PC-3 (cell line): ENCODE measurements at regions not wholly inside any gene's neighbourhood (a gene's known extent, or its start where the extent isn't known, plus 50 kb on each side); places are given as distances from the start of the nearest gene placed in this dataset.
A peak's percentile ranks its signal among the peaks of the same experiment; 100 is the strongest.

Experiments used
- ATAC-seq: fragments of 200-7000 bp; cut with Tn5 transposase; 2 replicates; pipeline ENCODE4 v1.9.1; 2020; ENCODE audit warnings: mild to moderate bottlenecking, moderate library complexity
- BruUV-seq: library from RNA; stranded (reverse); fragments of 400-500 nt; replicated peaks from 2 replicates; lab custom pipeline; 2021; lab: Mats Ljungman, UMichigan
- CTCF ChIA-PET: fragments of 300-600 bp; sonication (Branson Sonifier 250); formaldehyde crosslinking; loops from one replicate; lab custom pipeline; 2022; ENCODE audit warnings: antibody characterized with exemption; lab: Charles Lee
- POLR2A ChIA-PET: fragments of 300-600 bp; sonication (Branson Sonifier 250); formaldehyde crosslinking; loops from one replicate; lab custom pipeline; 2022; ENCODE audit warnings: antibody characterized with exemption; ENCODE audit not compliant: unreplicated experiment; lab: Charles Lee
- DNase-seq: peaks from one replicate; pipeline ENCODE4 v3.0.0-alpha.2; 2015
- H2AFZ ChIP-seq: fragments of 300-600 bp; sonication (generic); 2 replicates; pipeline ENCODE4 v1.6.0; 2016; ENCODE audit warnings: antibody characterized with exemption, low read length
- H3F3A ChIP-seq: fragments of 300-600 bp; sonication (generic); one replicate; pipeline ENCODE4 v1.6.0; 2017; ENCODE audit warnings: antibody characterized with exemption, low read length, control low read depth, mild to moderate bottlenecking; ENCODE audit not compliant: unreplicated experiment
- H3K27ac ChIP-seq: fragments of 300-600 bp; sonication (generic); 2 replicates; pipeline ENCODE4 v1.5.1; 2016; ENCODE audit warnings: mild to moderate bottlenecking, low read length
- H3K27me3 ChIP-seq: fragments of 300-600 bp; sonication (generic); 2 replicates; pipeline ENCODE4 v1.6.1; 2016; ENCODE audit warnings: low read length, mixed read lengths
- H3K36me3 ChIP-seq: fragments of 300-600 bp; sonication (generic); 2 replicates; pipeline ENCODE4 v1.6.1; 2016; ENCODE audit warnings: low read depth, mixed run types, low read length, mixed read lengths
- H3K4me1 ChIP-seq: fragments of 300-600 bp; sonication (generic); 2 replicates; pipeline ENCODE4 v1.5.1; 2016; ENCODE audit warnings: low read length; ENCODE audit not compliant: insufficient read depth
- H3K4me2 ChIP-seq: fragments of 300-600 bp; sonication (generic); 2 replicates; pipeline ENCODE4 v1.6.0; 2016; ENCODE audit warnings: low read length
- H3K4me3 ChIP-seq: fragments of 300-600 bp; sonication (generic); 2 replicates; pipeline ENCODE4 v1.5.1; 2016; ENCODE audit warnings: mild to moderate bottlenecking, low read length, mixed read lengths
- H3K79me2 ChIP-seq: fragments of 300-600 bp; sonication (generic); 2 replicates; pipeline ENCODE4 v1.6.1; 2017; ENCODE audit warnings: low read length, mixed read lengths
- H3K9ac ChIP-seq: fragments of 300-600 bp; sonication (generic); 2 replicates; pipeline ENCODE4 v1.6.0; 2016; ENCODE audit warnings: mild to moderate bottlenecking, low read length
- H3K9me2 ChIP-seq: fragments of 300-600 bp; sonication (generic); replicated peaks from 2 replicates; pipeline ENCODE4 v1.6.1; 2016; ENCODE audit warnings: mixed run types, low read length, mixed read lengths
- H3K9me3 ChIP-seq: fragments of 300-600 bp; sonication (generic); 2 replicates; pipeline ENCODE4 v1.6.1; 2016; ENCODE audit warnings: low read length, mixed read lengths
- H4K20me1 ChIP-seq: fragments of 300-600 bp; sonication (generic); 2 replicates; pipeline ENCODE4 v1.6.1; 2016; ENCODE audit warnings: low read length, mixed read lengths
- EZH2 ChIP-seq: fragments of 300-600 bp; sonication (generic); IDR thresholded peaks from one replicate; pipeline ENCODE4 v1.6.1; 2017; ENCODE audit warnings: antibody characterized with exemption, mild to moderate bottlenecking, low read length; ENCODE audit not compliant: unreplicated experiment
- EZH2phosphoT487 ChIP-seq: fragments of 300-600 bp; sonication (generic); IDR thresholded peaks from 2 replicates; pipeline ENCODE4 v1.6.1; 2018; ENCODE audit warnings: mild to moderate bottlenecking, antibody characterized with exemption, low read length, borderline replicate concordance
- intact Hi-C: fragments of 100-400 bp; cut with micrococcal nuclease; formaldehyde crosslinking; loops from 2 replicates; pipeline ENCODE4 v1.9.0; 2023
- TF ChIP-seq, protein P1 (sequence below): fragments of 300-600 bp; sonication (generic); conservative IDR thresholded peaks from 2 replicates; pipeline ENCODE4 v1.5.1; 2017; ENCODE audit warnings: antibody characterized with exemption, low read depth, mild to moderate bottlenecking, low read length

- no peaks in the 10 kb centered on the region for H3K79me2 ChIP-seq
- no peaks in the 10 kb centered on the region for H3K36me3 ChIP-seq
- no peak overlapping the region for H3K27ac ChIP-seq
- H4K20me1 ChIP-seq = no peaks in the 10 kb centered on the region
- CTCF ChIA-PET = no interaction called here
- H3K9me3 ChIP-seq = no peaks in the 10 kb centered on the region
- H3K4me2 ChIP-seq = no peak overlapping the region
- TF ChIP-seq, protein P1, sequence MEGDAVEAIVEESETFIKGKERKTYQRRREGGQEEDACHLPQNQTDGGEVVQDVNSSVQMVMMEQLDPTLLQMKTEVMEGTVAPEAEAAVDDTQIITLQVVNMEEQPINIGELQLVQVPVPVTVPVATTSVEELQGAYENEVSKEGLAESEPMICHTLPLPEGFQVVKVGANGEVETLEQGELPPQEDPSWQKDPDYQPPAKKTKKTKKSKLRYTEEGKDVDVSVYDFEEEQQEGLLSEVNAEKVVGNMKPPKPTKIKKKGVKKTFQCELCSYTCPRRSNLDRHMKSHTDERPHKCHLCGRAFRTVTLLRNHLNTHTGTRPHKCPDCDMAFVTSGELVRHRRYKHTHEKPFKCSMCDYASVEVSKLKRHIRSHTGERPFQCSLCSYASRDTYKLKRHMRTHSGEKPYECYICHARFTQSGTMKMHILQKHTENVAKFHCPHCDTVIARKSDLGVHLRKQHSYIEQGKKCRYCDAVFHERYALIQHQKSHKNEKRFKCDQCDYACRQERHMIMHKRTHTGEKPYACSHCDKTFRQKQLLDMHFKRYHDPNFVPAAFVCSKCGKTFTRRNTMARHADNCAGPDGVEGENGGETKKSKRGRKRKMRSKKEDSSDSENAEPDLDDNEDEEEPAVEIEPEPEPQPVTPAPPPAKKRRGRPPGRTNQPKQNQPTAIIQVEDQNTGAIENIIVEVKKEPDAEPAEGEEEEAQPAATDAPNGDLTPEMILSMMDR = no peak
- TF ChIP-seq EZH2 = no peak
- TF ChIP-seq EZH2phosphoT487 = no peak
- POLR2A ChIA-PET = no interaction called here
- no peaks in the 10 kb centered on the region for H3K4me1 ChIP-seq
- no TSS peak for BruUV-seq
- H2AFZ ChIP-seq = no peak overlapping the region
- no peak overlapping the region for H3K9ac ChIP-seq
- intact Hi-C loops = no loop called here
- no peaks in the 10 kb centered on the region for H3F3A ChIP-seq
- no peak for ATAC-seq
- no peak for DNase-seq
- no peak overlapping the region for H3K4me3 ChIP-seq
- H3K9me2 ChIP-seq = no peaks in the 10 kb centered on the region
- H3K27me3 ChIP-seq = no peaks in the 10 kb centered on the region
These were observed 201.4 kb downstream of the MAGEB17 start for GRCh38 chrX:16368696-16369095.

DNA sequence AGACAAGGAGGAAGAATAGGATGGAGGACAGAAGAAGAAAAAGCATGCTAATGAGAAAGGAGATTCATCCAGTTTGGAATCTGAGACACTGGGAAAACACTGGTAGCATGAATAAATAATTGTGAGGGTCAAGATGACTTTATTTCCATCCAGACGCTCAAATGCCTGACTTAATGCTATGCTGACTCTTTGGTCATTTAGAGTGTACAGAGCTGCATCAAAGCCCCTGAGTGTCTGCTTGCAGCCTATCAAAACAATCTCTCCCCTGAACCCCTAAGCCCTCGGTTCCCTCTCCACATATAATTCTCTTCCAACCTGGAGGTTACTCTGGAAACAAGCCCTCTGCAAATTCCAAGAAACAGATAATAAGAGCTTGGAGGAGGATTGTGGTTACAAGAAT lies 208.8 kb downstream of the MAGEB17 start:
- intact Hi-C loops = no loop called here
- TF ChIP-seq EZH2 (no peak), EZH2phosphoT487 (no peak)
- TF ChIP-seq, protein P1 = no peak
- no peak overlapping the region for H3K9ac ChIP-seq
- no peaks in the 10 kb centered on the region for H3K27me3 ChIP-seq
- H2AFZ ChIP-seq = no peak overlapping the region
- H3K79me2 ChIP-seq = no peaks in the 10 kb centered on the region
- H4K20me1 ChIP-seq = no peaks in the 10 kb centered on the region
- DNase-seq (no peak), ATAC-seq (no peak)
- no TSS peak for BruUV-seq
- CTCF ChIA-PET = no interaction called here
- H3K9me3 ChIP-seq = no peaks in the 10 kb centered on the region
- H3K27ac ChIP-seq = no peak overlapping the region
- no peaks in the 10 kb centered on the region for H3K36me3 ChIP-seq
- H3K4me2 ChIP-seq = no peak overlapping the region
- H3F3A ChIP-seq = no peaks in the 10 kb centered on the region
- no peaks in the 10 kb centered on the region for H3K9me2 ChIP-seq
- POLR2A ChIA-PET = no interaction called here
- no peaks in the 10 kb centered on the region for H3K4me1 ChIP-seq
- no peak overlapping the region for H3K4me3 ChIP-seq

- Histone ChIP-seq H3K36me3 (no peaks in the 10 kb centered on the region), H3K4me3 (no peak overlapping the region), H3K27ac (peak overlapping the region; percentile 18), H2AFZ (no peak overlapping the region), H3K4me2 (no peak overlapping the region), H3F3A (no peaks in the 10 kb centered on the region), H3K9ac (no peak overlapping the region), H3K9me2 (no peaks in the 10 kb centered on the region), H3K4me1 (0 out of 2 replicates have a peak, but pooled peaks cover 9% of the 10 kb centered on the region), H4K20me1 (no peaks in the 10 kb centered on the region), H3K9me3 (no peaks in the 10 kb centered on the region), H3K79me2 (no peaks in the 10 kb centered on the region), H3K27me3 (no peaks in the 10 kb centered on the region)
- intact Hi-C loops = no loop called here
- ChIA-PET CTCF (no interaction called here), POLR2A (interaction anchor here (0.6 kb wide), 1 partner anchor 333 kb away, joined by 3 read pairs; no protein-coding TSS in a partner anchor)
- ATAC-seq (peak; percentile 90), DNase-seq (peak; percentile 7)
- no peak for TF ChIP-seq EZH2
- TF ChIP-seq, protein P1 = no peak
- BruUV-seq = no TSS peak
These were observed 218.8 kb downstream of the MAGEB17 start for GRCh38 chrX:16386126-16386525.
